Naive thymus-derived CD4-positive, alpha-beta T cell (primary cell): ENCODE measurements at regions not wholly inside any gene's neighbourhood (a gene's known extent, or its start where the extent isn't known, plus 50 kb on each side); places are given as distances from the start of the nearest gene placed in this dataset.

ENCODE experiments used
- ATAC-seq: fragments of 150-1000 bp; cut with Tn5 transposase; 2 replicates; pipeline ENCODE4 v1.10.0; 2021; ENCODE audit warnings: mild to moderate bottlenecking, moderate library complexity
- CTCF ChIA-PET: fragments of 350-600 bp; sonication (Branson Sonifier 250); formaldehyde crosslinking; loops from one replicate; lab custom pipeline; 2021; ENCODE audit warnings: antibody characterized with exemption; lab: Charles Lee
- POLR2A ChIA-PET: fragments of 350-600 bp; sonication (Branson Sonifier 250); formaldehyde crosslinking; loops from one replicate; lab custom pipeline; 2021; ENCODE audit warnings: antibody characterized with exemption, inconsistent platforms; lab: Charles Lee
- DNase-seq, 9 donors: peaks; one replicate each; pipeline versions ENCODE4 v3.0.0 to v3.0.0-alpha.2; 2020 to 2022; ENCODE audit warnings: mixed read lengths in 1 of 9
- H3K27ac ChIP-seq: one replicate; pipeline ENCODE4 v1.7.0; 2013; ENCODE audit warnings: mild to moderate bottlenecking, low read depth, low read length, moderate library complexity
- H3K27me3 ChIP-seq, 2 donors: one replicate each; pipeline ENCODE4 v1.7.0; 2013; ENCODE audit warnings: low read length in 2 of 2, mild to moderate bottlenecking in 2 of 2, moderate library complexity in 2 of 2; ENCODE audit not compliant: control insufficient read depth in 2 of 2, insufficient read depth in 2 of 2
- H3K36me3 ChIP-seq, 3 experiments: 1 replicate in 2 of 3; 2 replicates in 1 of 3; pipeline ENCODE4 v1.7.0; 2013; ENCODE audit warnings: low read length in 3 of 3, mild to moderate bottlenecking in 3 of 3, moderate library complexity in 1 of 3; ENCODE audit not compliant: insufficient read depth in 3 of 3, control insufficient read depth in 2 of 3
- H3K4me1 ChIP-seq, 2 donors: one replicate each; pipeline ENCODE4 v1.7.0; 2013; ENCODE audit warnings: low read length in 2 of 2, mild to moderate bottlenecking in 2 of 2, moderate library complexity in 1 of 2; ENCODE audit not compliant: control insufficient read depth in 2 of 2, insufficient read depth in 2 of 2
- H3K4me3 ChIP-seq: 2 replicates; pipeline ENCODE4 v1.7.0; 2013; ENCODE audit warnings: mild to moderate bottlenecking, low read length
- H3K9me3 ChIP-seq, 3 experiments: 1 replicate in 2 of 3; 2 replicates in 1 of 3; pipeline ENCODE4 v1.7.0; 2013; ENCODE audit warnings: low read length in 3 of 3; ENCODE audit not compliant: control insufficient read depth in 2 of 3
- H3K27ac Mint-ChIP-seq, 9 donors: one replicate each; pipeline ENCODE4 v1.8.0; 2020 to 2022; ENCODE audit warnings: mixed read lengths in 9 of 9, mild to moderate bottlenecking in 8 of 9, moderate library complexity in 5 of 9, inconsistent platforms in 2 of 9
- H3K27me3 Mint-ChIP-seq, 5 donors: one replicate each; pipeline ENCODE4 v1.8.0; 2021 to 2022; ENCODE audit warnings: mixed read lengths in 5 of 5, mild to moderate bottlenecking in 1 of 5
- H3K36me3 Mint-ChIP-seq, 5 donors: one replicate each; pipeline ENCODE4 v1.8.0; 2020 to 2022; ENCODE audit warnings: mixed read lengths in 5 of 5, mild to moderate bottlenecking in 3 of 5, inconsistent platforms in 1 of 5
- H3K4me1 Mint-ChIP-seq, 7 donors: one replicate each; pipeline ENCODE4 v1.8.0; 2020 to 2022; ENCODE audit warnings: mixed read lengths in 7 of 7, mild to moderate bottlenecking in 3 of 7, inconsistent platforms in 1 of 7
- H3K4me3 Mint-ChIP-seq, 10 donors: one replicate each; pipeline ENCODE4 v1.8.0; 2020 to 2022; ENCODE audit warnings: mild to moderate bottlenecking in 10 of 10, mixed read lengths in 10 of 10, moderate library complexity in 6 of 10, inconsistent platforms in 2 of 10
- H3K9me3 Mint-ChIP-seq, 11 donors: one replicate each; pipeline ENCODE4 v1.8.0; 2020 to 2022; ENCODE audit warnings: mixed read lengths in 11 of 11, mild to moderate bottlenecking in 4 of 11, inconsistent platforms in 1 of 11, moderate library complexity in 1 of 11
- intact Hi-C, 2 donors: fragments of 100-400 bp; cut with micrococcal nuclease; formaldehyde crosslinking; loops; one replicate each; pipeline ENCODE4 v1.15.1; 2023

- ChIA-PET CTCF (no interaction called here), POLR2A (no interaction called here)
- H3K4me1 Mint-ChIP-seq, result no peaks in the 10 kb centered on the region
- no peaks in the 10 kb centered on the region for H3K27me3 Mint-ChIP-seq
- intact Hi-C loops, result no loop called here
- no peak overlapping the region for H3K27ac Mint-ChIP-seq
- Histone ChIP-seq H3K27ac (no peak overlapping the region), H3K9me3 (no peaks in the 10 kb centered on the region), H3K4me1 (no peaks in the 10 kb centered on the region), H3K4me3 (no peak overlapping the region), H3K36me3 (no peaks in the 10 kb centered on the region), H3K27me3 (no peaks in the 10 kb centered on the region)
- H3K9me3 Mint-ChIP-seq, result peaks cover 0 to 13% (median 7%) of the 10 kb centered on the region in 11 donors
- no peak overlapping the region for H3K4me3 Mint-ChIP-seq
- H3K36me3 Mint-ChIP-seq, result no peaks in the 10 kb centered on the region
- no peak for DNase-seq
- no peak for ATAC-seq
These were observed 1628.9 kb upstream of the AGA start for GRCh38 chr4:179071131-179071530.

GRCh38 chr4:179076865-179077264 lies 1634.6 kb upstream of the AGA start:
- Histone ChIP-seq H3K27ac (no peak overlapping the region), H3K9me3 (no peaks in the 10 kb centered on the region), H3K4me3 (no peak overlapping the region), H3K27me3 (no peaks in the 10 kb centered on the region), H3K36me3 (no peaks in the 10 kb centered on the region), H3K4me1 (no peaks in the 10 kb centered on the region)
- DNase-seq (no peak), ATAC-seq (no peak)
- intact Hi-C loops, result no loop called here
- no peaks in the 10 kb centered on the region for H3K4me1 Mint-ChIP-seq
- ChIA-PET CTCF (no interaction called here), POLR2A (interaction anchor here (0.6 kb wide), 1 partner anchor 242 kb away, joined by 3 read pairs; no protein-coding TSS in a partner anchor)
- no peak overlapping the region for H3K27ac Mint-ChIP-seq
- no peak overlapping the region for H3K4me3 Mint-ChIP-seq
- peaks cover 0 to 17% (median 6%) of the 10 kb centered on the region in 11 donors for H3K9me3 Mint-ChIP-seq
- no peaks in the 10 kb centered on the region for H3K27me3 Mint-ChIP-seq
- H3K36me3 Mint-ChIP-seq, result no peaks in the 10 kb centered on the region

GRCh38 chr4:179095585-179096221 lies 1653.5 kb upstream of the AGA start:
- Mint-ChIP-seq H3K36me3 (no peaks in the 10 kb centered on the region), H3K9me3 (peaks cover 0 to 41% (median 12%) of the 10 kb centered on the region in 11 donors), H3K4me1 (no peaks in the 10 kb centered on the region), H3K4me3 (no peak overlapping the region), H3K27me3 (no peaks in the 10 kb centered on the region), H3K27ac (no peak overlapping the region)
- ChIA-PET POLR2A (no interaction called here), CTCF (no interaction called here)
- H3K9me3 ChIP-seq, result no peaks in the 10 kb centered on the region
- intact Hi-C loops, result no loop called here
- no peak for ATAC-seq
- H3K27ac ChIP-seq, result no peak overlapping the region
- no peak overlapping the region for H3K4me3 ChIP-seq
- H3K4me1 ChIP-seq, result no peaks in the 10 kb centered on the region
- H3K36me3 ChIP-seq, result no peaks in the 10 kb centered on the region
- no peak for DNase-seq
- H3K27me3 ChIP-seq, result no peaks in the 10 kb centered on the region

- H3K36me3 ChIP-seq, result no peaks in the 10 kb centered on the region
- intact Hi-C loops, result no loop called here
- ATAC-seq (no peak), DNase-seq (no peak)
- Mint-ChIP-seq H3K27ac (no peak overlapping the region), H3K9me3 (peaks cover 0 to 28% (median 9%) of the 10 kb centered on the region in 11 donors), H3K27me3 (no peaks in the 10 kb centered on the region), H3K4me3 (no peak overlapping the region), H3K4me1 (no peaks in the 10 kb centered on the region), H3K36me3 (no peaks in the 10 kb centered on the region)
- no peaks in the 10 kb centered on the region for H3K4me1 ChIP-seq
- H3K27me3 ChIP-seq, result no peaks in the 10 kb centered on the region
- H3K4me3 ChIP-seq, result no peak overlapping the region
- ChIA-PET POLR2A (no interaction called here), CTCF (no interaction called here)
- H3K27ac ChIP-seq, result no peak overlapping the region
- no peaks in the 10 kb centered on the region for H3K9me3 ChIP-seq
These were observed 1655.5 kb upstream of the AGA start for GRCh38 chr4:179097741-179098140.

GRCh38 chr4:179110356-179110755 lies 1668.1 kb upstream of the AGA start:
- H3K4me1 Mint-ChIP-seq, result no peaks in the 10 kb centered on the region
- H3K36me3 Mint-ChIP-seq, result no peaks in the 10 kb centered on the region

GRCh38 chr4:179110816-179111215 lies 1668.6 kb upstream of the AGA start:
- H3K36me3 ChIP-seq, result no peaks in the 10 kb centered on the region
- ATAC-seq (no peak), DNase-seq (no peak)
- H3K9me3 Mint-ChIP-seq, result peaks cover 0 to 34% (median 3%) of the 10 kb centered on the region in 11 donors
- no peak overlapping the region for H3K27ac ChIP-seq
- ChIA-PET CTCF (no interaction called here), POLR2A (no interaction called here)
- H3K27me3 ChIP-seq, result no peaks in the 10 kb centered on the region
- no peaks in the 10 kb centered on the region for H3K36me3 Mint-ChIP-seq
- H3K4me3 ChIP-seq, result no peak overlapping the region
- no peaks in the 10 kb centered on the region for H3K4me1 Mint-ChIP-seq
- intact Hi-C loops, result no loop called here
- no peak overlapping the region for H3K4me3 Mint-ChIP-seq
- H3K27me3 Mint-ChIP-seq, result no peaks in the 10 kb centered on the region
- H3K9me3 ChIP-seq, result no peaks in the 10 kb centered on the region
- H3K27ac Mint-ChIP-seq, result no peak overlapping the region
- H3K4me1 ChIP-seq, result no peaks in the 10 kb centered on the region

More at GRCh38 chr4:179110356-179110755, 1668.1 kb upstream of the AGA start:
- Mint-ChIP-seq H3K27me3 (no peaks in the 10 kb centered on the region), H3K4me3 (no peak overlapping the region), H3K9me3 (peaks cover 0 to 37% (median 3%) of the 10 kb centered on the region in 11 donors), H3K27ac (no peak overlapping the region)
- Histone ChIP-seq H3K4me1 (no peaks in the 10 kb centered on the region), H3K4me3 (no peak overlapping the region), H3K9me3 (no peaks in the 10 kb centered on the region), H3K36me3 (no peaks in the 10 kb centered on the region), H3K27me3 (no peaks in the 10 kb centered on the region), H3K27ac (no peak overlapping the region)
- DNase-seq (no peak), ATAC-seq (no peak)
- ChIA-PET CTCF (no interaction called here), POLR2A (no interaction called here)
- intact Hi-C loops, result no loop called here

- no peak overlapping the region for H3K27ac Mint-ChIP-seq
- no peaks in the 10 kb centered on the region for H3K4me1 Mint-ChIP-seq
- Histone ChIP-seq H3K27me3 (no peaks in the 10 kb centered on the region), H3K36me3 (no peaks in the 10 kb centered on the region), H3K4me3 (no peak overlapping the region), H3K9me3 (no peaks in the 10 kb centered on the region), H3K4me1 (no peaks in the 10 kb centered on the region), H3K27ac (no peak overlapping the region)
- H3K9me3 Mint-ChIP-seq, result peaks cover 0 to 25% (median 4%) of the 10 kb centered on the region in 11 donors
- no peaks in the 10 kb centered on the region for H3K27me3 Mint-ChIP-seq
- POLR2A ChIA-PET, result no interaction called here
- ATAC-seq (no peak), DNase-seq (no peak)
- no peaks in the 10 kb centered on the region for H3K36me3 Mint-ChIP-seq
- CTCF ChIA-PET, result no interaction called here
- intact Hi-C loops, result no loop called here
- no peak overlapping the region for H3K4me3 Mint-ChIP-seq
These were observed 1670.4 kb upstream of the AGA start for GRCh38 chr4:179112441-179113170.
